Endothelial cell of umbilical vein (primary cell): ENCODE measurements at regions not wholly inside any gene's neighbourhood (a gene's known extent, or its start where the extent isn't known, plus 50 kb on each side); places are given as distances from the start of the nearest gene placed in this dataset.

ENCODE experiments used
- BruUV-seq: library from RNA; stranded (reverse); fragments of 400-500 nt; replicated peaks from 2 replicates; lab custom pipeline; 2021; lab: Mats Ljungman, UMichigan
- CTCF ChIA-PET: fragments of 300-600, 350-600 bp; sonication (Branson Sonifier 250); formaldehyde crosslinking; loops from one replicate; lab custom pipeline; 2021; ENCODE audit warnings: antibody characterized with exemption, inconsistent platforms; lab: Charles Lee
- POLR2A ChIA-PET: fragments of 300-600, 350-600 bp; sonication (Branson Sonifier 250); formaldehyde crosslinking; loops from one replicate; lab custom pipeline; 2021; ENCODE audit warnings: antibody characterized with exemption, inconsistent platforms; lab: Charles Lee
- DNase-seq: peaks from one replicate; pipeline ENCODE4 v3.0.0-alpha.2; 2011; ENCODE audit warnings: low read depth, low spot score
- FAIRE-seq: peaks from 2 replicates; lab custom pipeline; 2011; peaks lifted over from hg19 to GRCh38; lab: Jason Lieb, UNC
- H2AFZ ChIP-seq: 2 replicates; pipeline ENCODE4 v1.6.0; 2012; ENCODE audit warnings: low read depth, low read length, control low read depth, inconsistent platforms
- H3K27ac ChIP-seq: 2 replicates; pipeline ENCODE4 v1.5.1; 2011; ENCODE audit warnings: low read depth, mild to moderate bottlenecking, control low read depth, low read length, moderate library complexity; ENCODE audit not compliant: insufficient read depth
- H3K27me3 ChIP-seq, 2 experiments: 2 replicates each; pipeline versions ENCODE4 v1.6.0 to v1.6.1; 2011; ENCODE audit warnings: low read length in 2 of 2, mixed read lengths in 1 of 2; ENCODE audit not compliant: control insufficient read depth in 2 of 2, insufficient read depth in 2 of 2
- H3K36me3 ChIP-seq, 2 experiments: 2 replicates in 1 of 2; 3 replicates in 1 of 2; pipeline ENCODE4 v1.5.1; 2011; ENCODE audit warnings: low read length in 2 of 2, mild to moderate bottlenecking in 1 of 2, moderate library complexity in 1 of 2; ENCODE audit not compliant: control insufficient read depth in 2 of 2, insufficient read depth in 2 of 2; ENCODE audit errors: extremely low read depth in 1 of 2
- H3K4me1 ChIP-seq: 3 replicates; pipeline ENCODE4 v1.5.1; 2011; ENCODE audit warnings: mild to moderate bottlenecking, low read length; ENCODE audit not compliant: control insufficient read depth, insufficient read depth; ENCODE audit errors: extremely low read depth
- H3K4me2 ChIP-seq: 2 replicates; pipeline ENCODE4 v1.6.1; 2011; ENCODE audit warnings: low read length, control low read depth, mixed read lengths; ENCODE audit not compliant: insufficient read depth
- H3K4me3 ChIP-seq, 3 experiments: fragments of 200-600 bp in 1 of 3; sonication (generic), shearing (Covaris generic) in 1 of 3; replicated peaks in 1 of 3; 2 replicates each; pipeline ENCODE4 v1.5.1; 2011 to 2016; ENCODE audit warnings: control low read depth in 3 of 3, low read length in 3 of 3, mild to moderate bottlenecking in 2 of 3, inconsistent platforms in 1 of 3, low read depth in 1 of 3, moderate library complexity in 1 of 3; ENCODE audit not compliant: insufficient read depth in 1 of 3
- H3K79me2 ChIP-seq: 2 replicates; pipeline ENCODE4 v1.6.0; 2012; ENCODE audit warnings: low read length, inconsistent platforms; ENCODE audit not compliant: control insufficient read depth, insufficient read depth
- H3K9ac ChIP-seq: replicated peaks from 2 replicates; pipeline ENCODE3; 2011; ENCODE audit warnings: low read length, control low read depth; ENCODE audit not compliant: insufficient read depth; ENCODE audit errors: extremely low read depth
- H3K9me1 ChIP-seq: replicated peaks from 3 replicates; pipeline ENCODE4 v1.6.0; 2011; ENCODE audit warnings: mild to moderate bottlenecking, low read length; ENCODE audit not compliant: control insufficient read depth, insufficient read depth; ENCODE audit errors: extremely low read depth
- H3K9me3 ChIP-seq: replicated peaks from 2 replicates; pipeline ENCODE4 v1.5.1; 2012; ENCODE audit warnings: low read length, inconsistent platforms; ENCODE audit not compliant: control insufficient read depth, insufficient read depth
- H4K20me1 ChIP-seq: replicated peaks from 2 replicates; pipeline ENCODE3; 2011; ENCODE audit warnings: mild to moderate bottlenecking, low read length; ENCODE audit not compliant: control insufficient read depth, insufficient read depth; ENCODE audit errors: extremely low read depth
- EZH2 ChIP-seq: IDR thresholded peaks from 2 replicates; pipeline ENCODE4 v1.6.1; 2012; ENCODE audit warnings: borderline replicate concordance, low read depth, mild to moderate bottlenecking, moderate library complexity, low read length, inconsistent platforms; ENCODE audit not compliant: severe bottlenecking
- FOS ChIP-seq: IDR thresholded peaks from 2 replicates; pipeline ENCODE4 v1.6.1; 2011; ENCODE audit warnings: mild to moderate bottlenecking, low read length, moderate library complexity, borderline replicate concordance; ENCODE audit not compliant: insufficient read depth
- GATA2 ChIP-seq: IDR thresholded peaks from 2 replicates; pipeline ENCODE4 v1.7.0; 2011; ENCODE audit warnings: low read depth, mild to moderate bottlenecking, moderate library complexity, mixed read lengths, low read length; ENCODE audit not compliant: insufficient read length, insufficient read depth
- JUN ChIP-seq: IDR thresholded peaks from 2 replicates; pipeline ENCODE4 v1.6.1; 2011; ENCODE audit warnings: borderline replicate concordance, low read depth; ENCODE audit not compliant: insufficient read length, insufficient read depth
- MYC ChIP-seq: IDR thresholded peaks from one replicate; pipeline ENCODE4 v1.6.1; 2011; ENCODE audit warnings: mild to moderate bottlenecking, low read depth, low read length
- POLR2A ChIP-seq: IDR thresholded peaks from 2 replicates; pipeline ENCODE4 v1.6.1; 2012; ENCODE audit warnings: low read depth, mild to moderate bottlenecking, control low read depth, low read length
- POLR2AphosphoS5 ChIP-seq: IDR thresholded peaks from 2 replicates; pipeline ENCODE4 v1.6.1; 2012; ENCODE audit warnings: low read depth, mild to moderate bottlenecking, control low read depth, low read length, moderate library complexity; ENCODE audit not compliant: insufficient read depth
- dilution Hi-C: fragments of 300-500 bp; cut with MboI; formaldehyde crosslinking; loops from one replicate; pipeline ENCODE4 v1.15.0; 2019; ENCODE audit warnings: low sequenced_read_pairs; ENCODE audit not compliant: extremely low pct_ligation_motif_present
- intact Hi-C: fragments of 100-400 bp; cut with micrococcal nuclease; formaldehyde crosslinking; loops from one replicate; pipeline ENCODE4 v1.10.0; 2022
- TF ChIP-seq, protein P1 (sequence below), 2 donors: IDR thresholded peaks; 1 replicate in 1 of 2; 2 replicates in 1 of 2; pipeline ENCODE4 v1.5.1; 2011; ENCODE audit warnings: low read length in 2 of 2, mild to moderate bottlenecking in 2 of 2, moderate library complexity in 2 of 2, control low read depth in 1 of 2, inconsistent platforms in 1 of 2, low read depth in 1 of 2; ENCODE audit not compliant: insufficient read depth in 1 of 2; ENCODE audit errors: extremely low read depth in 1 of 2
- TF ChIP-seq, protein P2 (sequence below): IDR thresholded peaks from 2 replicates; pipeline ENCODE4 v1.6.1; 2011; ENCODE audit not compliant: insufficient read depth, insufficient read length

DNA sequence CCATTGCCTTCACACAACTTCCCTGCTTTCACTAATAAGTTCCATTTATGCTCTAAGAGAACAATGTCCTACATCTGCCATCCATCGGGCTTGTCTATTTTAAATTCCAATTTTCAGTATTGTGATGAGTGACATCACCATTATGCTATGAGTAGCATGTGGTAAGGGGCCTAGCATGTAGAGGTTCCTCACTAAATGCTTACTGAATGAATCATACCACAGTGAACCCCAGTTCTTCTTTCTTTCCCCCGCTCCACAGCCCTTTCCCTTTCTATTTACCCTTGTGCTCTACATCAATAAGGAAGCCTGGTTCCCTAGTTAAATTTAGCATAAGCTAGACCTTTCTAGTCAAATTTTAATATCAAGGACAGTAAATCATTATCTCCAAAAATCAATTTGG is 195.0 kb upstream of the RGS18 start:
- POLR2A ChIA-PET, result no interaction called here
- H4K20me1 ChIP-seq, result no peaks in the 10 kb centered on the region
- dilution Hi-C loops (no loop called here), intact Hi-C loops (no loop called here)
- no peak overlapping the region for H3K9ac ChIP-seq
- H3K79me2 ChIP-seq, result no peaks in the 10 kb centered on the region
- BruUV-seq, result no TSS peak
- H3K9me3 ChIP-seq, result no peaks in the 10 kb centered on the region
- no peak for DNase-seq
- CTCF ChIA-PET, result interaction anchor here (1.2 kb wide), 1 partner anchor 9 kb away, joined by 3 read pairs; no protein-coding TSS in a partner anchor
- peaks cover 2% of the 10 kb centered on the region for H3K4me1 ChIP-seq
- no peaks in the 10 kb centered on the region for H3K36me3 ChIP-seq
- no peaks in the 10 kb centered on the region for H3K27me3 ChIP-seq
- no peak for TF ChIP-seq POLR2AphosphoS5
- TF ChIP-seq, protein P1, sequence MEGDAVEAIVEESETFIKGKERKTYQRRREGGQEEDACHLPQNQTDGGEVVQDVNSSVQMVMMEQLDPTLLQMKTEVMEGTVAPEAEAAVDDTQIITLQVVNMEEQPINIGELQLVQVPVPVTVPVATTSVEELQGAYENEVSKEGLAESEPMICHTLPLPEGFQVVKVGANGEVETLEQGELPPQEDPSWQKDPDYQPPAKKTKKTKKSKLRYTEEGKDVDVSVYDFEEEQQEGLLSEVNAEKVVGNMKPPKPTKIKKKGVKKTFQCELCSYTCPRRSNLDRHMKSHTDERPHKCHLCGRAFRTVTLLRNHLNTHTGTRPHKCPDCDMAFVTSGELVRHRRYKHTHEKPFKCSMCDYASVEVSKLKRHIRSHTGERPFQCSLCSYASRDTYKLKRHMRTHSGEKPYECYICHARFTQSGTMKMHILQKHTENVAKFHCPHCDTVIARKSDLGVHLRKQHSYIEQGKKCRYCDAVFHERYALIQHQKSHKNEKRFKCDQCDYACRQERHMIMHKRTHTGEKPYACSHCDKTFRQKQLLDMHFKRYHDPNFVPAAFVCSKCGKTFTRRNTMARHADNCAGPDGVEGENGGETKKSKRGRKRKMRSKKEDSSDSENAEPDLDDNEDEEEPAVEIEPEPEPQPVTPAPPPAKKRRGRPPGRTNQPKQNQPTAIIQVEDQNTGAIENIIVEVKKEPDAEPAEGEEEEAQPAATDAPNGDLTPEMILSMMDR (IDR thresholded peaks at IDR 0.05; ENCODE audit: extremely low read depth in 1 of 2, insufficient read depth in 1 of 2, low read depth in 1 of 2, low read length in 2 of 2), result no peak
- TF ChIP-seq, protein P2, sequence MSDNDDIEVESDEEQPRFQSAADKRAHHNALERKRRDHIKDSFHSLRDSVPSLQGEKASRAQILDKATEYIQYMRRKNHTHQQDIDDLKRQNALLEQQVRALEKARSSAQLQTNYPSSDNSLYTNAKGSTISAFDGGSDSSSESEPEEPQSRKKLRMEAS, result no peak
- TF ChIP-seq EZH2, result no peak
- no peak for TF ChIP-seq FOS
- TF ChIP-seq GATA2, result no peak
- no peak for TF ChIP-seq JUN
- no peak for TF ChIP-seq POLR2A
- TF ChIP-seq MYC, result no peak
- no peak for FAIRE-seq
- H3K27ac ChIP-seq, result no peak overlapping the region
- no peak overlapping the region for H3K4me2 ChIP-seq
- H3K4me3 ChIP-seq, result no peak overlapping the region
- H2AFZ ChIP-seq, result no peak overlapping the region
- no peaks in the 10 kb centered on the region for H3K9me1 ChIP-seq
